H1 (cell line): ENCODE measurements at regions not wholly inside any gene's neighbourhood (a gene's known extent, or its start where the extent isn't known, plus 50 kb on each side); places are given as distances from the start of the nearest gene placed in this dataset.
A peak's percentile ranks its signal among the peaks of the same experiment; 100 is the strongest.

Experiments
- CTCF ChIA-PET: fragments of 300-600 bp; sonication (Branson Sonifier 250); formaldehyde crosslinking; loops from one replicate; lab custom pipeline; 2021; ENCODE audit not compliant: partially characterized antibody; lab: Charles Lee
- POLR2A ChIA-PET: fragments of 300-600 bp; sonication (Branson Sonifier 250); formaldehyde crosslinking; loops from one replicate; lab custom pipeline; 2021; ENCODE audit warnings: inconsistent platforms; ENCODE audit not compliant: partially characterized antibody; lab: Charles Lee
- DNase-seq, 2 experiments: peaks; one replicate each; pipeline versions ENCODE4 v3.0.0 to v3.0.0-alpha.2; 2010 to 2022; ENCODE audit warnings: low spot score in 2 of 2, low read depth in 1 of 2, mixed read lengths in 1 of 2
- FAIRE-seq: peaks from 2 replicates; lab custom pipeline; 2011; peaks lifted over from hg19 to GRCh38; lab: Jason Lieb, UNC
- H2AFZ ChIP-seq: 2 replicates; pipeline ENCODE4 v1.8.1; 2012; ENCODE audit warnings: low read length, inconsistent platforms
- H2AK5ac ChIP-seq: 2 replicates; pipeline ENCODE4 v1.6.1; 2013; ENCODE audit warnings: low read depth, low read length
- H2BK120ac ChIP-seq: replicated peaks from 2 replicates; pipeline ENCODE3; 2013; ENCODE audit warnings: low read depth, low read length, inconsistent platforms
- H2BK12ac ChIP-seq: 2 replicates; pipeline ENCODE4 v1.6.1; 2013; ENCODE audit warnings: low read depth, low read length
- H2BK15ac ChIP-seq: 2 replicates; pipeline ENCODE4 v1.6.1; 2013; ENCODE audit warnings: low read length
- H2BK20ac ChIP-seq: 2 replicates; pipeline ENCODE4 v1.6.1; 2013; ENCODE audit warnings: low read length
- H2BK5ac ChIP-seq: 2 replicates; pipeline ENCODE4 v1.6.1; 2013; ENCODE audit warnings: low read depth, low read length
- H3K14ac ChIP-seq: 2 replicates; pipeline ENCODE4 v1.6.1; 2013; ENCODE audit warnings: inconsistent platforms; ENCODE audit not compliant: insufficient read length
- H3K18ac ChIP-seq: 2 replicates; pipeline ENCODE4 v1.6.1; 2013; ENCODE audit warnings: low read length; ENCODE audit errors: extremely low read depth
- H3K23ac ChIP-seq: 2 replicates; pipeline ENCODE4 v1.6.1; 2013; ENCODE audit warnings: inconsistent platforms; ENCODE audit not compliant: insufficient read length
- H3K23me2 ChIP-seq: 2 replicates; pipeline ENCODE4 v1.6.1; 2013; ENCODE audit warnings: low read depth, low read length
- H3K27ac ChIP-seq: 2 replicates; pipeline ENCODE4 v1.6.1; 2011; ENCODE audit warnings: low read depth, low read length, inconsistent platforms
- H3K27me3 ChIP-seq, 4 experiments: replicated peaks in 1 of 4; 1 replicate in 1 of 4; 2 replicates in 3 of 4; pipeline versions ENCODE4 v1.6.1 to v1.8.1; 2011 to 2013; ENCODE audit warnings: low read length in 3 of 4, mild to moderate bottlenecking in 3 of 4, inconsistent platforms in 2 of 4, mixed read lengths in 2 of 4, moderate library complexity in 1 of 4; ENCODE audit not compliant: control insufficient read depth in 3 of 4, insufficient read depth in 3 of 4; ENCODE audit errors: extremely low read depth in 1 of 4
- H3K36me3 ChIP-seq, 4 experiments: 2 replicates each; pipeline versions ENCODE4 v1.6.1 to v1.8.1; 2011 to 2013; ENCODE audit warnings: mild to moderate bottlenecking in 4 of 4, low read length in 3 of 4, moderate library complexity in 2 of 4, control low read depth in 1 of 4, inconsistent platforms in 1 of 4; ENCODE audit not compliant: insufficient read depth in 4 of 4, control insufficient read depth in 2 of 4
- H3K4ac ChIP-seq: replicated peaks from 2 replicates; pipeline ENCODE3; 2013; ENCODE audit warnings: low read length, low read depth, mixed read lengths, inconsistent platforms; ENCODE audit not compliant: insufficient read length
- H3K4me1 ChIP-seq, 4 experiments: replicated peaks in 1 of 4; 1 replicate in 1 of 4; 2 replicates in 3 of 4; pipeline versions ENCODE4 v1.6.1 to v1.8.1; 2011 to 2013; ENCODE audit warnings: low read length in 3 of 4, inconsistent platforms in 2 of 4, mixed read lengths in 1 of 4; ENCODE audit not compliant: insufficient read depth in 4 of 4, control insufficient read depth in 3 of 4
- H3K4me2 ChIP-seq, 2 experiments: 2 replicates each; pipeline versions ENCODE4 v1.6.1 to v1.8.1; 2011 to 2013; ENCODE audit warnings: low read depth in 2 of 2, low read length in 2 of 2, control low read depth in 1 of 2, inconsistent platforms in 1 of 2, mild to moderate bottlenecking in 1 of 2; ENCODE audit not compliant: insufficient read depth in 1 of 2
- H3K4me3 ChIP-seq, 4 experiments: fragments of 200-600, 300-600 bp in 1 of 4; sonication (generic), shearing (Covaris generic), sonication (Bioruptor Twin) in 1 of 4; 2 replicates each; pipeline versions ENCODE4 v1.5.1 to v1.8.1; 2011 to 2016; ENCODE audit warnings: low read length in 4 of 4, low read depth in 3 of 4, control low read depth in 2 of 4, inconsistent platforms in 2 of 4, mild to moderate bottlenecking in 2 of 4, mixed read lengths in 1 of 4, moderate library complexity in 1 of 4; ENCODE audit not compliant: insufficient read depth in 2 of 4; ENCODE audit errors: extremely low read depth in 1 of 4
- H3K56ac ChIP-seq: replicated peaks from 2 replicates; pipeline ENCODE3; 2013; ENCODE audit warnings: low read depth, mild to moderate bottlenecking, mixed read lengths, low read length, inconsistent platforms; ENCODE audit not compliant: insufficient read length
- H3K79me1 ChIP-seq: 2 replicates; pipeline ENCODE4 v1.6.1; 2013; ENCODE audit warnings: low read depth, low read length, control low read depth
- H3K79me2 ChIP-seq, 2 experiments: 2 replicates each; pipeline versions ENCODE4 v1.6.1 to v1.8.1; 2012 to 2013; ENCODE audit warnings: low read length in 2 of 2, mild to moderate bottlenecking in 2 of 2, inconsistent platforms in 1 of 2; ENCODE audit not compliant: insufficient read depth in 2 of 2, control insufficient read depth in 1 of 2
- H3K9ac ChIP-seq, 4 experiments: replicated peaks in 1 of 4; 1 replicate in 1 of 4; 2 replicates in 3 of 4; pipeline versions ENCODE4 v1.6.1 to v1.8.1; 2011 to 2013; ENCODE audit warnings: low read depth in 3 of 4, low read length in 3 of 4, control low read depth in 2 of 4, mild to moderate bottlenecking in 2 of 4, moderate library complexity in 2 of 4, inconsistent platforms in 1 of 4; ENCODE audit errors: extremely low read depth in 1 of 4
- H3K9me3 ChIP-seq, 2 experiments: 2 replicates each; pipeline versions ENCODE4 v1.6.1 to v1.8.1; 2012 to 2013; ENCODE audit warnings: mild to moderate bottlenecking in 2 of 2, moderate library complexity in 2 of 2, control low read depth in 1 of 2, inconsistent platforms in 1 of 2, low read depth in 1 of 2, low read length in 1 of 2, mixed read lengths in 1 of 2; ENCODE audit not compliant: insufficient read depth in 2 of 2
- H4K20me1 ChIP-seq, 2 experiments: replicated peaks in 1 of 2; 2 replicates each; pipeline versions ENCODE3 to v1.8.1; 2011 to 2013; ENCODE audit warnings: inconsistent platforms in 2 of 2, low read length in 2 of 2, mild to moderate bottlenecking in 1 of 2; ENCODE audit not compliant: insufficient read depth in 2 of 2, control insufficient read depth in 1 of 2
- H4K5ac ChIP-seq: 2 replicates; pipeline ENCODE4 v1.6.1; 2013; ENCODE audit warnings: low read length, low read depth, mixed read lengths, inconsistent platforms; ENCODE audit not compliant: insufficient read length
- H4K8ac ChIP-seq: 2 replicates; pipeline ENCODE4 v1.8.0; 2013; ENCODE audit warnings: mild to moderate bottlenecking, moderate library complexity, low read length, inconsistent platforms; ENCODE audit not compliant: insufficient read depth; ENCODE audit errors: extremely low read depth
- H4K91ac ChIP-seq: replicated peaks from 2 replicates; pipeline ENCODE3; 2013; ENCODE audit warnings: low read length, mixed read lengths, inconsistent platforms; ENCODE audit not compliant: insufficient read length
- CTCF ChIP-seq, 3 experiments: IDR thresholded peaks; 1 replicate in 2 of 3; 2 replicates in 1 of 3; pipeline versions ENCODE4 v1.5.1 to v1.6.1; 2011; ENCODE audit warnings: low read length in 3 of 3, mild to moderate bottlenecking in 3 of 3, inconsistent platforms in 2 of 3, low read depth in 1 of 3, moderate library complexity in 1 of 3; ENCODE audit not compliant: insufficient read depth in 1 of 3; ENCODE audit errors: control extremely low read depth in 1 of 3
- JUND ChIP-seq: IDR thresholded peaks from 2 replicates; pipeline ENCODE4 v1.6.1; 2011; ENCODE audit warnings: mild to moderate bottlenecking, improper control_type of control experiment, low read length
- RNF2 ChIP-seq: fragments of 200-900, 300-1000 bp; sonication (generic); IDR thresholded peaks from 2 replicates; pipeline ENCODE4 v1.7.1; 2016; ENCODE audit warnings: borderline replicate concordance, low read depth, mild to moderate bottlenecking, antibody characterized with exemption, low read length; ENCODE audit not compliant: poor library complexity, severe bottlenecking; ENCODE audit errors: missing control alignments
- SUZ12 ChIP-seq: fragments of 200-600 bp; sonication (generic); IDR thresholded peaks from 2 replicates; pipeline ENCODE4 v1.6.1; 2012; ENCODE audit warnings: mild to moderate bottlenecking, inconsistent platforms, low read length, moderate library complexity, mixed read lengths
- WGBS, 2 experiments: shearing (Covaris generic) in 1 of 2; methylation state at CpG; one replicate each; pipeline versions ENCODE4 v1.1.6 to v1.1.7; 2013 to 2015; ENCODE audit warnings: low lambda C conversion rate in 2 of 2, mixed read lengths in 2 of 2, inconsistent platforms in 1 of 2, low coverage in 1 of 2, missing lambda C conversion rate in 1 of 2; ENCODE audit not compliant: insufficient replicate concordance in 2 of 2, insufficient coverage in 1 of 2, insufficient read length in 1 of 2; ENCODE audit errors: extremely low coverage in 1 of 2, missing lambda C conversion rate in 1 of 2; 5-methylcytosine and 5-hydroxymethylcytosine counted together

- Histone ChIP-seq H2BK15ac (no peak overlapping the region), H3K23ac (no peak overlapping the region), H4K91ac (no peak overlapping the region), H3K79me1 (no peaks in the 10 kb centered on the region), H3K4ac (no peak overlapping the region), H2BK12ac (no peak overlapping the region), H4K5ac (no peak overlapping the region), H4K20me1 (no peaks in the 10 kb centered on the region), H3K18ac (no peak overlapping the region), H2BK20ac (no peak overlapping the region), H3K4me2 (no peak overlapping the region), H3K36me3 (no peaks in the 10 kb centered on the region), H3K79me2 (no peaks in the 10 kb centered on the region), H2AFZ (no peak overlapping the region), H3K56ac (no peak overlapping the region), H3K9me3 (no peaks in the 10 kb centered on the region), H3K27ac (no peak overlapping the region), H3K14ac (no peak overlapping the region), H3K23me2 (no peaks in the 10 kb centered on the region), H3K4me3 (no peak overlapping the region), H2BK5ac (no peak overlapping the region), H3K9ac (no peak overlapping the region), H3K27me3 (no peaks in the 10 kb centered on the region), H2AK5ac (no peak overlapping the region), H2BK120ac (no peak overlapping the region), H3K4me1 (peaks cover 0 to 3% (median 0%) of the 10 kb centered on the region in 4 experiments; a peak in 2 of 7 replicates), H4K8ac (no peak overlapping the region)
- ChIA-PET CTCF (interaction anchor here (0.6 to 1.2 kb wide), 4 partner anchors 191 to 242 kb away, joined by 3 to 4 read pairs (median 4); no protein-coding TSS in a partner anchor), POLR2A (no interaction called here)
- TF ChIP-seq RNF2 (no peak), JUND (0 out of 2 replicates have a peak, but pooled peaks have one; percentile 38), SUZ12 (no peak), CTCF (IDR thresholded peaks at IDR 0.05; ENCODE audit: control extremely low read depth in 1 of 3, insufficient read depth in 1 of 3, low read depth in 1 of 3, low read length in 3 of 3) (no peak)
- FAIRE-seq (no peak), DNase-seq (no peak)
- WGBS, 2 experiments = 80% methylated on average over 8 of the region's 8 CpGs; no CpG with 5 or more reads in 1 of the 2 experiments
Observed at GRCh38 chr2:176931588-176932563, 280.7 kb upstream of the HNRNPA3 start.
